Ovary (tissue), 7 donors: ENCODE measurements at regions not wholly inside any gene's neighbourhood (a gene's known extent, or its start where the extent isn't known, plus 50 kb on each side); places are given as distances from the start of the nearest gene placed in this dataset.

Source experiments
- DNase-seq, 5 donors: peaks; one replicate each; pipeline ENCODE4 v3.0.0-alpha.2; 2019 to 2020
- H3K27ac ChIP-seq, 2 donors: fragments of 200-600 bp; one replicate each; pipeline versions ENCODE4 v1.5.1 to v1.8.0; 2019 to 2022
- H3K27me3 ChIP-seq: fragments of 200-600 bp; one replicate; pipeline ENCODE4 v1.8.0; 2022
- H3K36me3 ChIP-seq: fragments of 200-600 bp; sonication (generic); one replicate; pipeline ENCODE4 v1.5.1; 2019
- H3K4me1 ChIP-seq: one replicate; pipeline ENCODE4 v1.8.1; 2013; ENCODE audit warnings: mild to moderate bottlenecking, moderate library complexity; ENCODE audit not compliant: insufficient read depth
- H3K4me3 ChIP-seq: fragments of 200-600 bp; sonication (generic); one replicate; pipeline ENCODE4 v1.5.1; 2017
- H3K9me3 ChIP-seq, 2 donors: fragments of 200-600 bp in 1 of 2; sonication (generic) in 1 of 2; one replicate each; pipeline versions ENCODE4 v1.5.1 to v1.8.1; 2013 to 2019; ENCODE audit warnings: mild to moderate bottlenecking in 1 of 2, moderate library complexity in 1 of 2
- CTCF ChIP-seq, 3 donors: fragments of 450-650 bp in 2 of 3; fragments of 200-600 bp in 1 of 3; IDR thresholded peaks; one replicate each; pipeline versions ENCODE4 v1.5.1 to v1.8.0; 2016 to 2022; ENCODE audit warnings: antibody characterized with exemption in 3 of 3, mild to moderate bottlenecking in 1 of 3
- EP300 ChIP-seq: sonication (generic); formaldehyde crosslinking; IDR thresholded peaks from one replicate; pipeline ENCODE4 v1.6.1; 2017; ENCODE audit warnings: antibody characterized with exemption
- POLR2A ChIP-seq: fragments of 450-650 bp; IDR thresholded peaks from one replicate; pipeline ENCODE4 v1.6.1; 2017; ENCODE audit warnings: antibody characterized with exemption, mild to moderate bottlenecking, moderate library complexity
- WGBS, 3 donors: extraction: QIAGEN DNeasy Blood & Tissue Kit in 1 of 3; methylation state at CpG; one replicate each; pipeline versions ENCODE4 v1.1.5 to v1.1.7; 2013 to 2017; 5-methylcytosine and 5-hydroxymethylcytosine counted together
- intact Hi-C, 4 donors: fragments of 100-400 bp; cut with DNase I; formaldehyde crosslinking; loops; one replicate each; pipeline versions ENCODE4 v1.11.0 to v1.15.1; 2022 to 2023
- donor health status: DM: no; HTN: no; CAD: no; lungs with moderate emphysema.
- donor health status: DM: no; HTN: no; CAD: no.
- donor health status: Bipolar disorder and iron deficiency.
- donor health status: DM: no; HTN: no; CAD: no.
- donor health status: DM: yes; HTN: yes; CAD: no.

GRCh38 chr7:121579639-121580038, 183.5 kb upstream of the FAM3C start:
- no peaks in the 10 kb centered on the region for H3K27me3 ChIP-seq
- H3K27ac ChIP-seq = no peak overlapping the region
- no peaks in the 10 kb centered on the region for H3K9me3 ChIP-seq
- TF ChIP-seq CTCF (IDR thresholded peaks at IDR 0.05) (no peak), POLR2A (no peak), EP300 (no peak)
- DNase-seq = no peak
- H3K36me3 ChIP-seq = no peaks in the 10 kb centered on the region
- 92 to 94% (median 92%) methylated on average over 1 of the region's 1 CpG for WGBS, 3 donors
- no peaks in the 10 kb centered on the region for H3K4me1 ChIP-seq
- intact Hi-C loops = no loop called here
- H3K4me3 ChIP-seq = no peak overlapping the region

- H3K27ac ChIP-seq = no peak overlapping the region
- TF ChIP-seq EP300 = no peak
- no peak for TF ChIP-seq POLR2A
- intact Hi-C loops = no loop called here
- no peaks in the 10 kb centered on the region for H3K36me3 ChIP-seq
- no peak overlapping the region for H3K4me3 ChIP-seq
- no peak for DNase-seq
- 57 to 68% (median 62%) methylated on average over 3 of the region's 3 CpGs for WGBS, 3 donors
- no peaks in the 10 kb centered on the region for H3K27me3 ChIP-seq
- H3K4me1 ChIP-seq = no peaks in the 10 kb centered on the region
- H3K9me3 ChIP-seq = no peaks in the 10 kb centered on the region
Observed at GRCh38 chr7:121578669-121579068, 182.6 kb upstream of the FAM3C start.

- no peaks in the 10 kb centered on the region for H3K27me3 ChIP-seq
- H3K4me1 ChIP-seq = no peaks in the 10 kb centered on the region
- no peak for DNase-seq
- H3K4me3 ChIP-seq = no peak overlapping the region
- WGBS, 3 donors = 31 to 40% (median 34%) methylated on average over 6 of the region's 6 CpGs
- H3K27ac ChIP-seq = no peak overlapping the region
- intact Hi-C loops = no loop called here
- TF ChIP-seq EP300 = no peak
- no peak for TF ChIP-seq POLR2A
- no peak for TF ChIP-seq CTCF (IDR thresholded peaks at IDR 0.05)
- no peaks in the 10 kb centered on the region for H3K9me3 ChIP-seq
- no peaks in the 10 kb centered on the region for H3K36me3 ChIP-seq
Observed at GRCh38 chr7:121576148-121576917, 180.2 kb upstream of the FAM3C start.

- no peak for TF ChIP-seq CTCF (IDR thresholded peaks at IDR 0.05)
- no peak for TF ChIP-seq EP300
- no peak for TF ChIP-seq POLR2A
- H3K4me1 ChIP-seq = no peaks in the 10 kb centered on the region
- H3K27me3 ChIP-seq = no peaks in the 10 kb centered on the region
- no peak for DNase-seq
- no peaks in the 10 kb centered on the region for H3K9me3 ChIP-seq
- no peaks in the 10 kb centered on the region for H3K36me3 ChIP-seq
- intact Hi-C loops = no loop called here
- whole genome bisulfite sequencing, 3 donors = 37 to 52% (median 46%) methylated on average over 1 of the region's 1 CpG
- no peak overlapping the region for H3K27ac ChIP-seq
- H3K4me3 ChIP-seq = no peak overlapping the region
Observed at GRCh38 chr7:121575194-121575765, 179.2 kb upstream of the FAM3C start.

- no peak for DNase-seq
- TF ChIP-seq EP300 = no peak
- TF ChIP-seq POLR2A = no peak
- TF ChIP-seq CTCF (IDR thresholded peaks at IDR 0.05) = no peak
- Histone ChIP-seq H3K27me3 (no peaks in the 10 kb centered on the region), H3K9me3 (no peaks in the 10 kb centered on the region), H3K27ac (no peak overlapping the region), H3K36me3 (no peaks in the 10 kb centered on the region), H3K4me3 (no peak overlapping the region), H3K4me1 (no peaks in the 10 kb centered on the region)
- intact Hi-C loops = no loop called here
Observed at GRCh38 chr7:121574109-121574508, 178.0 kb upstream of the FAM3C start.
